Muscle of leg (tissue), 3 donors: ENCODE measurements at regions not wholly inside any gene's neighbourhood (a gene's known extent, or its start where the extent isn't known, plus 50 kb on each side); places are given as distances from the start of the nearest gene placed in this dataset.

Experiments
- DNase-seq: peaks from one replicate; pipeline ENCODE4 v3.0.0; 2013
- H3K27ac ChIP-seq: one replicate; pipeline ENCODE4 v1.5.1; 2013; ENCODE audit warnings: mild to moderate bottlenecking, low read length, control low read depth
- H3K27me3 ChIP-seq: one replicate; pipeline ENCODE4 v1.6.1; 2013; ENCODE audit warnings: low read length; ENCODE audit not compliant: control insufficient read depth, insufficient read depth
- H3K36me3 ChIP-seq: one replicate; pipeline ENCODE4 v1.6.1; 2013; ENCODE audit warnings: low read length; ENCODE audit not compliant: control insufficient read depth, insufficient read depth
- H3K4me1 ChIP-seq: one replicate; pipeline ENCODE4 v1.6.1; 2013; ENCODE audit warnings: low read length; ENCODE audit not compliant: control insufficient read depth, insufficient read depth
- H3K4me3 ChIP-seq: one replicate; pipeline ENCODE4 v1.5.1; 2013; ENCODE audit warnings: low read length, control low read depth
- H3K9me3 ChIP-seq: replicated peaks from 2 replicates; pipeline ENCODE4 v1.6.1; 2013; ENCODE audit warnings: low read depth, low read length; ENCODE audit not compliant: control insufficient read depth
- WGBS: methylation state at CpG from one replicate; pipeline ENCODE4 v1.1.5; 2013; ENCODE audit warnings: missing lambda C conversion rate; ENCODE audit not compliant: insufficient coverage; 5-methylcytosine and 5-hydroxymethylcytosine counted together

DNA sequence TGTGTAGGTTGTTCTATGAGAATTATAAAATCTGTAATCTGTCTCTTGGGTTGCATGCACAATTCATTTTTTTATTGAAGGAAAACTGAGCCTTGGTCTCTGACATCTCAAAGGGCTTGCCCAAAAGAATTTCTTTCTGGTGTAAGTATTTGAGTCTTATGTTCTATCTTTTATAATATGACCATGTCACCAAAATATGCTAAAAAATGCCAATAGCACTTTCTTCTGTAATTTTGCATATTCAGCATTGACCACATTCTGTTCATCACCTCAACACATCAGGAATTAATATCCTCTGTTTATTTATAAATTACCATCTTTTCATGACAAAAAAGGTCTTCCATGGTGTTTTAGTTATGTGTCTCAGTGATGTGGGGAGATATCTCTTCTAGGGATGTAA, 268.7 kb upstream of the TCF4 start:
- Histone ChIP-seq H3K4me1 (peaks cover 10% of the 10 kb centered on the region), H3K9me3 (no peaks in the 10 kb centered on the region), H3K27me3 (no peaks in the 10 kb centered on the region), H3K27ac (no peak overlapping the region), H3K4me3 (no peak overlapping the region), H3K36me3 (no peaks in the 10 kb centered on the region)
- DNase-seq = no peak

DNA sequence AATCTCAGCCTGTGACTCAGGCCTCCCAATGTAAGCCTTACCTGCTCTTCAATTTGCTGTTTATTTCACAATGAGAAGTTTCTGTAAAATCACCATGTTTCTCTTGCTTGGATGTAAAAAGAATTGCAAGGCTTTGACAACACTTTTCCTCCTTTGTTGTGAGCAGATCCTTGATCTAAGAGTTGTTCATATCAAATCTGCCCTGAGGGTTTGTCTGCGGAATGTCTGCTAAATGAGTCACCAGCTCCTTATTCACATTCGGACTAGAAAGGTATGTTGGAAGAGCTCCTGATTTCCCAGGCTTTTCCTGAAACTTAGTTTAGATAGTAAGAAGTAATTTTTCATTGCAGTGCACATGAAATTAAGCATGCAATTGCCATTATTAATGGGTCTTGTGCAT, 268.2 kb upstream of the TCF4 start:
- WGBS = no CpG with 5 or more reads among the region's 2 CpGs
- no peaks in the 10 kb centered on the region for H3K27me3 ChIP-seq
- H3K27ac ChIP-seq = no peak overlapping the region
- H3K4me3 ChIP-seq = no peak overlapping the region
- DNase-seq = no peak
- no peaks in the 10 kb centered on the region for H3K36me3 ChIP-seq
- H3K4me1 ChIP-seq = peaks cover 7% of the 10 kb centered on the region
- no peaks in the 10 kb centered on the region for H3K9me3 ChIP-seq

DNA sequence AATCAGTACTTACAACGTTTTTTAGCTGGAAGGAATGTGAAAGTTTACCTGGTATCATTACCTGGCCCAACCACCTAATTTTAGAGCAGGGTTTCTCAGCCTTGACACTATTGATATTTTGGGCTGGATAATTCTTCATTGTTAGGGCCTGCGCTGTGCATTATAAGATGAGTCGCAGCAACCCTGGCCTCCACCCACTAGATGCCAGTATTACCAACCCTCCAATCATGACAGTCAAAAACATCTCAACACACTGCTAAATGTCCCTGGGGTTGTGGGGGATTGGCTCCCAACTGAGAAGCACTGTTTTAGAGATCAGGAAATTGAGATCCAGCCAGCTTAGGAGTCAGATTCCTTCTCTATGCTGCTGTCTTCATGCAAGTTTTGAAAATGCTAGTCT, 265.3 kb upstream of the TCF4 start:
- no peaks in the 10 kb centered on the region for H3K27me3 ChIP-seq
- DNase-seq = peak; percentile 48
- H3K27ac ChIP-seq = no peak overlapping the region
- H3K36me3 ChIP-seq = no peaks in the 10 kb centered on the region
- WGBS = no CpG with 5 or more reads among the region's 3 CpGs
- H3K4me1 ChIP-seq = peaks cover 4% of the 10 kb centered on the region
- H3K4me3 ChIP-seq = no peak overlapping the region
- H3K9me3 ChIP-seq = no peaks in the 10 kb centered on the region

DNA sequence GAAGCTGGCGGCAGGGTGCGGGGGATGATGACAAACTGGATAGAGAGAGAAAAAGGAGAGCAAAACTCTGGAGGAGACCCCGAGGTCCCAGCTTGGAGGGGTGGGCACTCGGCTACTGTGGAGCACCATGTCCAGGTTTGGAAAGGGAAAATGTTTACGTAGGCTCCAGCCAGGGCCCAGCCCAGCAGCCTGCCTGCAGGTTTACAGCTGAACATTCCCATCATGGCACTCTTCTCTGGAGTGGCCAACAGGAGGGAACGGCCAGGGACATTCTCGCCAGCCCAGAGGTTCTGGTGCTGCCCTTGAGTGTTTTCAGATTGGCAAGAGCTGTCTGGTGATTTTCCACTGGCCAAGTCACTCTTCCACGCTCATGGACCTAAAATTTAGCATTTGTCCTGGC, 262.9 kb upstream of the TCF4 start:
- WGBS = 97% methylated on average over 8 of the region's 8 CpGs
- Histone ChIP-seq H3K4me3 (no peak overlapping the region), H3K4me1 (no peaks in the 10 kb centered on the region), H3K27me3 (no peaks in the 10 kb centered on the region), H3K27ac (no peak overlapping the region), H3K36me3 (no peaks in the 10 kb centered on the region), H3K9me3 (no peaks in the 10 kb centered on the region)
- no peak for DNase-seq

DNA sequence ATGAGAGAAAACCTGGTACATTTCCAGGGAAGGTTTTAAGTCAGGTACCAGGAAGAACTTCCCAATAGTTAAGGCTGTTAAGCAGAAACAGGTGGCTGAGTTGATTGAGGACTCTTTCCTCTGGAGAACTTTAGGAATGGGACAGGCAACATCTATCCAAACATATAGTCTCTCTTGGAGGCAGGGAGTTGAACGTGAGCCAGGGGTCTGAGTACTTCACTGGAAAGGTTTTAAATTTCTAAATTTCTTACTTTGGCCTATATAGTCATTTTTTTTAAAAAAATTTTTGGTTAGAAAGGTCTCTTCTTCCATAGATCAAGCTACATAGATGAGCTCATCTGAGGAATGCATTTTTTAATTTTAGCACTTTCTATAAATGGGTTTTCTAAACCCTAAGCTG, 261.4 kb upstream of the TCF4 start:
- H3K36me3 ChIP-seq = no peaks in the 10 kb centered on the region
- H3K27ac ChIP-seq = peak overlapping the region; percentile 6
- no peaks in the 10 kb centered on the region for H3K9me3 ChIP-seq
- peak; percentile 76 for DNase-seq
- H3K27me3 ChIP-seq = no peaks in the 10 kb centered on the region
- no peak overlapping the region for H3K4me3 ChIP-seq
- no CpG with 5 or more reads among the region's 1 CpG for WGBS
- no peaks in the 10 kb centered on the region for H3K4me1 ChIP-seq

DNA sequence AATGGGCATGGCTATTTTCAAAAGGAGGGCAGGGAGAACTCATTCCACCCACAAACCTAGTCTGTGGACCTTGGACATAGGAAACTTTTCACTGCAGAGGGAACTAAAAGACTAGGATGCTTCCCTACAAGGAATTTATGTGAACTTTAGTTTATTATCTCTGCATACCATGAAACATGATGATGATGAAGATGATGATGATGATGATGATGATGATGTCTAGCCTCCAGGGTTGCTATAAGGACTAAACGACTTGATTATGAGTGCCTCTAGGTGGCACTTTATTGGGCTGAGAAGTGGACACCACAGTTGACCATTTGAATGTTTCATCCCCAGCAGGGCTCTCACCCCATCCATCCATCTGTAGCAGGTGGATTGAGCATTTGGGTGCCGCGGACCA, 260.0 kb upstream of the TCF4 start:
- Histone ChIP-seq H3K27me3 (no peaks in the 10 kb centered on the region), H3K4me3 (no peak overlapping the region), H3K36me3 (no peaks in the 10 kb centered on the region), H3K9me3 (no peaks in the 10 kb centered on the region), H3K27ac (no peak overlapping the region), H3K4me1 (peaks cover 2% of the 10 kb centered on the region)
- 60% methylated on average over 1 of the region's 3 CpGs for WGBS
- no peak for DNase-seq

DNA sequence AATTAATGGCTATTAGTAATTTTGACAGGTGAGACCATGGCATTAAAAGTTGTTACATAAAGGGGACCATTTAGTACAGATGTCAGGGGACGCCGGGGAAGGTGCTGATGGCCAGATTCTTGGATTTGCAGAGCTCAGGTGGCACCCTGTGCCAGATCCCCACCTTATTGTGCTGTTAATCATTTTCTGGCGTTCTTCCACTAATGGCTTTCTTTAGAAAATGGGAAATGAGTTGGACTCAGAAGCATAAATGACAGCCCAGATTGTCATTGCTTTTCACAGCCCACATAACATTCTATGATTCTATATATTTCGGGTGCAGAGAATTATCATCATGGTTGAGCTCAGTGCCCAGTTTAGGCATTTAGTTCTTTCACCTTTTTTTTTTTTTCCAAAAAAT, 257.2 kb upstream of the TCF4 start:
- Histone ChIP-seq H3K27me3 (no peaks in the 10 kb centered on the region), H3K9me3 (no peaks in the 10 kb centered on the region), H3K36me3 (no peaks in the 10 kb centered on the region), H3K4me1 (peaks cover 2% of the 10 kb centered on the region), H3K4me3 (no peak overlapping the region), H3K27ac (no peak overlapping the region)
- no peak for DNase-seq
- WGBS = 90% methylated on average over 2 of the region's 4 CpGs

DNA sequence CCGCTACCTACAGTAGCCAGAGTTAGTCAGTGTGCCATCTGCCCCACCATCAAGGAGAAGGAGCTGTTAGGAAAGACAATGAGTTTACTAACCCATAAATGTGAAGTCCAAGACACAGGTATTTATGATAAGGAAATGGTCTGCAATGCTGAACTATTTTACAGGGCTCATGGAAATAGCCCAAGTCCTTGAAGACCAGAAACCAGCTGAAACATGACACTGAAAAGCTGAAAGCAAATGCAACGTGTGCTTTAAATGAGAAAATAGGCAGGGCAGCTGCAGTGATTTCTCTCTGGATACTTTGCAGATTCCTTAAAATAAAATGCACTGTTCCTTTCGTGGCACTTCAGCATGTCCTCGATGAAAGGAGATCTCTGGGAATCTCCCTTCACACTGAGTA, 256.4 kb upstream of the TCF4 start:
- peak; percentile 48 for DNase-seq
- WGBS = no CpG with 5 or more reads among the region's 4 CpGs

DNA sequence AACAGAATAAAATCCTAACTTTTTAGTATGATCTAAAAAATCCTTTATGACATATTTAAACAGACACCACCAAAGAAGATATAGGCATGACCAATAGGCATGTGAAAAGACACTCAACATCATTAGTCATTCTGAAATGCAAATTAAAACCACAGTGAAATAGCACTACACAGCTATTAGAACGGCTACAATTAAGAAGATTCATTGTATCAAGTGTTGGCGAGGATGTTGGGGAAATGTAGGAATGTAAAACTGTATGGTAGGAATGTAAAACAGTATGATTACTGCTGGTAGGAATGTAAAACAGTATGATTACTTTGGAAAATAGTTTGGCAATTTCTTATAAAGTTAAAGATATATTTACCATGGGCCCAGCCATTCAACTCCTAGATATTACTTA, 253.3 kb upstream of the TCF4 start:
- Histone ChIP-seq H3K4me3 (no peak overlapping the region), H3K36me3 (no peaks in the 10 kb centered on the region), H3K27me3 (no peaks in the 10 kb centered on the region), H3K9me3 (no peaks in the 10 kb centered on the region), H3K27ac (no peak overlapping the region), H3K4me1 (peaks cover 2% of the 10 kb centered on the region)
- DNase-seq = no peak
- 100% methylated on average over 1 of the region's 2 CpGs for WGBS

More for the DNA sequence above, 256.4 kb upstream of the TCF4 start:
- Histone ChIP-seq H3K9me3 (no peaks in the 10 kb centered on the region), H3K4me1 (peaks cover 2% of the 10 kb centered on the region), H3K27ac (no peak overlapping the region), H3K36me3 (no peaks in the 10 kb centered on the region), H3K27me3 (no peaks in the 10 kb centered on the region), H3K4me3 (no peak overlapping the region)

DNA sequence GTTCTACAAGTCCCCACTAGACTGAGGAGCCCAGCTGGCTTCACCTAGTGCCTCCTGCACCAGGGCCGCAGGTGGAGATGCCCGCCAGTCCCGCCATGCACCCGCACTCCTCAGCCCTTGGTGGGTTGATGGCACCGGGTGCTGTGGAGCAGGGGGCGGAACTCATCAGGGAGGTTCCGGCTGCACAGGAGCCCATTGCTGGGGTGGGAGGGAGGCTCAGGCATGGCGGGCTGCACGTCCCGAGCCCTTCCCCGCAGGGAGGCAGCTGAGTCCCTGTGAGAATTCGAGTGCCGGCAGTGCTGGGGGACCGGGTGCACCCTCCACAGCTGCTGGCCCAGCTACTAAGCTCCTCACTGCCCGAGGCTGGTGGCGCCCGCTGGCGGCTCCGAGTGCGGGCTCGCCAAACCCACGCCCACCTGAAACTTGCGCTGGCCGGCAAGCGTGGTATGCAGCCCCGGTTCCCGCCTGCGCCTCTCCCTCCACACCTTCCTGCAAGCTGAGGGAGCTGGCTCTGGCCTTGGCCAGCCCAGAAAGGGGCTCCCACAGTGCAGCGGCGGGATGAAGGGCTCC, 252.7 kb upstream of the TCF4 start:
- no peaks in the 10 kb centered on the region for H3K27me3 ChIP-seq
- no peak for DNase-seq
- 91% methylated on average over 26 of the region's 30 CpGs for WGBS
- H3K36me3 ChIP-seq = no peaks in the 10 kb centered on the region
- no peaks in the 10 kb centered on the region for H3K9me3 ChIP-seq
- H3K4me1 ChIP-seq = peaks cover 2% of the 10 kb centered on the region
- no peak overlapping the region for H3K4me3 ChIP-seq
- no peak overlapping the region for H3K27ac ChIP-seq

DNA sequence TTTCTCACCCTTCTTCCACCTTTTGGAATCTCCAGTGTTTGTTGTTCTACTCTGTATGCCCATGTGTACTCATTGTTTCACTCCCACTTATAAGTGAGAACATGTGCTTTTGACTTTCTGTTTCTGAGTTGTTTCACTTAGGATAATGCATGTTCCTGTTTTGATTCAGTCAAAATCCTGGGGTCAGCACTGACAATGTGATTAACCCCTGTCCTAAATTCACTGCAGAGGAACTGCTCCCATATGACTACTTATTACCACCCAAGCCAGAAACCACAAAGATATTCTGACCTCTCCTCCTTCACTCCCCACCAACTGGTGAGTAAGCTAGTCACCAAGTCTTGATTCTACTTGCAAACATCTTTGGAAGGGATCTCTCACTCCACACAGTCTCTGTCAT, 251.4 kb upstream of the TCF4 start:
- Histone ChIP-seq H3K9me3 (no peaks in the 10 kb centered on the region), H3K4me3 (no peak overlapping the region), H3K27me3 (no peaks in the 10 kb centered on the region), H3K4me1 (peaks cover 2% of the 10 kb centered on the region), H3K27ac (no peak overlapping the region), H3K36me3 (no peaks in the 10 kb centered on the region)
- no peak for DNase-seq
